Fibroblast of lung (primary cell): ENCODE measurements at regions not wholly inside any gene's neighbourhood (a gene's known extent, or its start where the extent isn't known, plus 50 kb on each side); places are given as distances from the start of the nearest gene placed in this dataset.

ENCODE experiments used
- DNase-seq, 2 donors: peaks; one replicate each; pipeline versions ENCODE4 v3.0.0 to v3.0.0-alpha.2; 2010; ENCODE audit warnings: low read depth in 2 of 2
- H2AFZ ChIP-seq: 2 replicates; pipeline ENCODE4 v1.5.1; 2012; ENCODE audit warnings: low read length, control low read depth, inconsistent platforms
- H3K27ac ChIP-seq: 2 replicates; pipeline ENCODE4 v1.5.1; 2011; ENCODE audit warnings: low read length, control low read depth; ENCODE audit not compliant: insufficient read depth
- H3K27me3 ChIP-seq: 2 replicates; pipeline ENCODE4 v1.5.1; 2011; ENCODE audit warnings: mild to moderate bottlenecking, low read length; ENCODE audit not compliant: control insufficient read depth, insufficient read depth
- H3K36me3 ChIP-seq: 2 replicates; pipeline ENCODE4 v1.5.1; 2011; ENCODE audit warnings: low read length; ENCODE audit not compliant: control insufficient read depth, insufficient read depth
- H3K4me1 ChIP-seq: 2 replicates; pipeline ENCODE4 v1.5.1; 2011; ENCODE audit warnings: low read length; ENCODE audit not compliant: control insufficient read depth, insufficient read depth; ENCODE audit errors: extremely low read depth
- H3K4me2 ChIP-seq: 2 replicates; pipeline ENCODE4 v1.5.1; 2011; ENCODE audit warnings: low read length, control low read depth; ENCODE audit not compliant: insufficient read depth; ENCODE audit errors: extremely low read depth
- H3K4me3 ChIP-seq, 4 experiments: fragments of 200-600 bp in 1 of 4; sonication (generic) in 1 of 4; replicated peaks in 1 of 4; 2 replicates each; pipeline ENCODE4 v1.5.1; 2011 to 2016; ENCODE audit warnings: low read length in 4 of 4, low read depth in 3 of 4, mild to moderate bottlenecking in 3 of 4, control low read depth in 2 of 4, inconsistent platforms in 1 of 4, mixed read lengths in 1 of 4; ENCODE audit not compliant: insufficient read depth in 1 of 4; ENCODE audit errors: control extremely low read depth in 1 of 4
- H3K79me2 ChIP-seq: 2 replicates; pipeline ENCODE4 v1.5.1; 2012; ENCODE audit warnings: mild to moderate bottlenecking, low read length, inconsistent platforms; ENCODE audit not compliant: control insufficient read depth, insufficient read depth
- H3K9ac ChIP-seq: 2 replicates; pipeline ENCODE4 v1.5.1; 2011; ENCODE audit warnings: mild to moderate bottlenecking, low read length, control low read depth; ENCODE audit not compliant: insufficient read depth
- H3K9me3 ChIP-seq: 2 replicates; pipeline ENCODE4 v1.5.1; 2012; ENCODE audit warnings: low read depth, low read length; ENCODE audit not compliant: control insufficient read depth, insufficient read depth
- H4K20me1 ChIP-seq: 2 replicates; pipeline ENCODE4 v1.5.1; 2011; ENCODE audit warnings: low read length; ENCODE audit not compliant: control insufficient read depth, insufficient read depth; ENCODE audit errors: extremely low read depth
- CTCF ChIP-seq, 2 donors: IDR thresholded peaks in 1 of 2; conservative IDR thresholded peaks in 1 of 2; 1 replicate in 1 of 2; 2 replicates in 1 of 2; pipeline ENCODE4 v1.5.1; 2011 to 2012; ENCODE audit warnings: low read length in 2 of 2, control low read depth in 1 of 2, inconsistent platforms in 1 of 2, low read depth in 1 of 2, mild to moderate bottlenecking in 1 of 2
- EZH2 ChIP-seq: IDR thresholded peaks from 2 replicates; pipeline ENCODE4 v1.5.1; 2012; ENCODE audit warnings: low read length, control low read depth, mild to moderate bottlenecking; ENCODE audit errors: missing control alignments

DNA sequence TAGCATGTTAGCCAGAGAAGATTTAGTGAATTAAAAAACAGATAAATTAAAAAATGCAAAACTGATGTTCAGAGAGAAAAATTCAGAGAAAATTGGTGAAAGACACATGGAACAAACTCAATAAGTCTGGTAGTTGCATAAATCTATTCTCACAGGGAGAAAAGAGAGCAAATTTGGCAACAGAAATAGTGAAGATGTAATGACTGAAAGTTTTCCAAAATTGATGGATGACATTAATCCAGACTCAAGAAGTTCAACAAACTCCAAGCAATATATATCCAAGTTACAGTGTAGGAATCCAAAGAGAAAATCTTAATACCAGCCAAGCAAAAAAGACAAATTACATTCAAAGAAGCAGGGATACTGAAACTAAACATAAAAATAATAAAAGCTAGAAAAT lies 302.7 kb upstream of the ARPP21 start:
- no peak overlapping the region for H3K4me2 ChIP-seq
- H3K36me3 ChIP-seq = no peaks in the 10 kb centered on the region
- no peak overlapping the region for H3K27ac ChIP-seq
- H3K4me1 ChIP-seq = no peaks in the 10 kb centered on the region
- H3K4me3 ChIP-seq = no peak overlapping the region
- no peaks in the 10 kb centered on the region for H3K9me3 ChIP-seq
- no peaks in the 10 kb centered on the region for H4K20me1 ChIP-seq
- H3K27me3 ChIP-seq = no peaks in the 10 kb centered on the region
- H2AFZ ChIP-seq = no peak overlapping the region
- no peak overlapping the region for H3K9ac ChIP-seq
- no peak for DNase-seq
- no peaks in the 10 kb centered on the region for H3K79me2 ChIP-seq
- TF ChIP-seq CTCF (conservative IDR thresholded peaks at IDR 0.05 in 1 of 2, IDR thresholded peaks at IDR 0.05 in 1 of 2; ENCODE audit: low read depth in 1 of 2, low read length in 2 of 2) (no peak), EZH2 (no peak)

GRCh38 chr3:35338186-35338585 lies 301.1 kb upstream of the ARPP21 start:
- no peak overlapping the region for H3K27ac ChIP-seq
- H3K9ac ChIP-seq = no peak overlapping the region
- no peaks in the 10 kb centered on the region for H4K20me1 ChIP-seq
- no peaks in the 10 kb centered on the region for H3K4me1 ChIP-seq
- DNase-seq = no peak
- no peaks in the 10 kb centered on the region for H3K27me3 ChIP-seq
- TF ChIP-seq EZH2 (no peak), CTCF (conservative IDR thresholded peaks at IDR 0.05 in 1 of 2, IDR thresholded peaks at IDR 0.05 in 1 of 2; ENCODE audit: low read depth in 1 of 2, low read length in 2 of 2) (no peak)
- H3K36me3 ChIP-seq = no peaks in the 10 kb centered on the region
- no peaks in the 10 kb centered on the region for H3K79me2 ChIP-seq
- H2AFZ ChIP-seq = no peak overlapping the region
- no peaks in the 10 kb centered on the region for H3K9me3 ChIP-seq
- H3K4me3 ChIP-seq = no peak overlapping the region
- H3K4me2 ChIP-seq = no peak overlapping the region

GRCh38 chr3:35380196-35380595 lies 259.1 kb upstream of the ARPP21 start:
- Histone ChIP-seq H3K4me1 (no peaks in the 10 kb centered on the region), H3K9ac (no peak overlapping the region), H4K20me1 (no peaks in the 10 kb centered on the region), H2AFZ (no peak overlapping the region), H3K9me3 (no peaks in the 10 kb centered on the region), H3K4me3 (no peak overlapping the region), H3K27me3 (no peaks in the 10 kb centered on the region), H3K79me2 (no peaks in the 10 kb centered on the region), H3K36me3 (no peaks in the 10 kb centered on the region), H3K27ac (no peak overlapping the region), H3K4me2 (no peak overlapping the region)
- TF ChIP-seq EZH2 (no peak), CTCF (conservative IDR thresholded peaks at IDR 0.05 in 1 of 2, IDR thresholded peaks at IDR 0.05 in 1 of 2; ENCODE audit: low read depth in 1 of 2, low read length in 2 of 2) (no peak)
- DNase-seq = no peak
